ENCODE measurements at regions not wholly inside any gene's neighbourhood (a gene's known extent, or its start where the extent isn't known, plus 50 kb on each side); places are given as distances from the start of the nearest gene placed in this dataset.

DNA sequence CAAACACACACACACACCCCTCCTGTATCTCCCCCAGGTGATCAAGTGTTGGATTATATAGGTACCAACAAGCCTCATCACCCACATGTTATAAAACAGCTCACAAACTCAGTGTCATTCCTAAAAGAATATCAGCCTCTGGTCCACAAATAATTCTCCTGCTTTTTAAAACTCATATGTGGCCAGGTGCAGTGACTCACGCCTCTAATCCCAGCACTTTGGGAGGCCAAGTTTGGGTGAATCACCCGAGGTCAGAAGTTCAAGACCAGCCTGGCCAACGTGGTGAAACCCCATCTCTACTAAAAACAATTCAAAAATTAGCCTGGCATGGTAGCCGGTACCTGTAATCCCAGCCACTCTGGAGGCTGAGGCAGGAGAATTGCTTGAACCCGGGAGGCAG lies 87.8 kb downstream of the LRATD1 start:
- Histone ChIP-seq H3K4me3 (no peak overlapping the region), H3K4me1 (peaks cover 4% of the 10 kb centered on the region; the same call in 1 of the 2 replicates), H3K9ac (no peak overlapping the region), H3K4me2 (no peak overlapping the region), H3K27ac (no peak overlapping the region), H3K27me3 (no peaks in the 10 kb centered on the region), H3K36me3 (no peaks in the 10 kb centered on the region), H4K20me1 (no peaks in the 10 kb centered on the region), H3K9me3 (no peaks in the 10 kb centered on the region)
- TF ChIP-seq Cebpa-rat (IDR thresholded peaks at IDR 0.05) = no peak

DNA sequence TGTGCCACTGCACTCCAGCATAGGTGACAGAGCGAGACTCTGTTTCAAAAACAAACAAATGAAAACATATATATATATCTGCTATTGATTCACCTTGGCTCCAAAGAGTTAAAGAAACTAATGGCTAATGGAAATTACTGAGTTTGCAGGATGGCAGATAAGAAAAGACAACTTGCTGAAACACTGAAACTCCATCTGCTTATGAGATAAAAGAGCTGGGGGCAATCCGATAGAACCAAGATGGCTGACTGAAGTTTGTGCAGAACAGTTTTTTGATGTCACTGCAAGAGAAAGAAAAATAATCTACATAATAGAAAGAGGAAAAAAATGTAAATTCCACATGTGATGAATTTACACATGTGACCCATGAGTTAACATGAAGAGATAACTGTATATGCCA lies 88.2 kb downstream of the LRATD1 start:
- TF ChIP-seq Cebpa-rat (IDR thresholded peaks at IDR 0.05) = no peak
- H3K4me2 ChIP-seq = no peak overlapping the region
- no peaks in the 10 kb centered on the region for H4K20me1 ChIP-seq
- H3K27me3 ChIP-seq = no peaks in the 10 kb centered on the region
- peaks cover 4% of the 10 kb centered on the region; the same call in 1 of the 2 replicates for H3K4me1 ChIP-seq
- no peak overlapping the region for H3K4me3 ChIP-seq
- H3K27ac ChIP-seq = no peak overlapping the region
- H3K9me3 ChIP-seq = no peaks in the 10 kb centered on the region
- H3K36me3 ChIP-seq = no peaks in the 10 kb centered on the region
- no peak overlapping the region for H3K9ac ChIP-seq

DNA sequence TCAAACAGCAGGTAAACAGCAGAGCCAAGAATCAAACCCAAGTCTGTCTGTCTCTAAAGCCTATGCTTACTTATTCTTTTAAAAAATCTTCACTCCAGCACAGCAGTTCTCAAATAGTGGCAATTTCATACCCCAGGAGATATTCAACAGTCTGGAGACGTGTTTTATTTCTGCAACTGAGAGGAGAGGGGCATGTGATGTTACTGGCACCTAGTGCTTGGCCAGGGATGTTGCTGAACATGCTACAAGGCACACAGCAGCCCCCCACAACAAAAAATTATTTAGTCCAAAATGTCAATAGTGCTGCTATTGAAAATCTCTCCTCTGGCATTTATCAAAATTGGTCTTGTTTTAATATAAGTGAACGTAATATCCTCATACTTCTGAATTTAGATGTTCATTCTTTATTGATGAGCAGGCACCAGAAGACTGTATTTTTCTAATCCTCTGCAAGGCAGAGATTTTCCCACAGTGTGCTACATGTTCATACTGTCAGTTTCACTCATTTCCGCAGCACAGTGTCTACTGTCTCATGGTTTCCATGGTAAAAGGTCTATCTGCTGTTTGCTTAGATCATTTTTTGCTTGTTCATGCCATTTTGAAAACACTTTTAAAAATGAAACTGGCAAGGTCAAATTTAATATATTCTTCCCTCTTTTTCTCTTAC lies 90.5 kb downstream of the LRATD1 start:
- Histone ChIP-seq H3K9ac (no peak overlapping the region), H3K4me1 (peaks cover 4% of the 10 kb centered on the region; the same call in 1 of the 2 replicates), H3K4me3 (no peak overlapping the region), H3K36me3 (no peaks in the 10 kb centered on the region), H3K27me3 (no peaks in the 10 kb centered on the region), H4K20me1 (no peaks in the 10 kb centered on the region), H3K27ac (no peak overlapping the region), H3K9me3 (no peaks in the 10 kb centered on the region), H3K4me2 (no peak overlapping the region)
- no peak for TF ChIP-seq Cebpa-rat (IDR thresholded peaks at IDR 0.05)

DNA sequence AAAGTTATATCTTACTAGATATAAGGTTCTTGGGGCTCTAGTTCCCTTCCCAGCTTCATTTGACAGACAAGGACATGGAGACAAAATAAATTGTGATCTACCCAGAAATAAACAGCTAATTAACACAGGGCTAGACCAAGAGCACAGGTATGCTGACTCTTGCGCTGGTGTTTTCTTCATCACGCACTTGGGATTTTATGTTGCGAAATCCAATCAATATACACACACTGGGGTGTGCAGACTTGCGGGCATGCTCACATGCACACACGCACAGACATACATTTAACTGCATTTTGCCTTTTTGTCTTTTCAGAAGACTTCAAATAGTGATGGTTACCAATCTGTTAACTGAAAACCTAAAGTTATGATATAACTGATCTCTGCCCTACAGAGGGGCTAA lies 91.2 kb downstream of the LRATD1 start:
- Histone ChIP-seq H3K9me3 (no peaks in the 10 kb centered on the region), H3K27ac (no peak overlapping the region), H3K9ac (no peak overlapping the region), H3K4me3 (no peak overlapping the region), H3K4me2 (no peak overlapping the region), H3K4me1 (peaks cover 4% of the 10 kb centered on the region; the same call in 1 of the 2 replicates), H3K27me3 (no peaks in the 10 kb centered on the region), H4K20me1 (no peaks in the 10 kb centered on the region), H3K36me3 (no peaks in the 10 kb centered on the region)
- no peak for TF ChIP-seq Cebpa-rat (IDR thresholded peaks at IDR 0.05)

DNA sequence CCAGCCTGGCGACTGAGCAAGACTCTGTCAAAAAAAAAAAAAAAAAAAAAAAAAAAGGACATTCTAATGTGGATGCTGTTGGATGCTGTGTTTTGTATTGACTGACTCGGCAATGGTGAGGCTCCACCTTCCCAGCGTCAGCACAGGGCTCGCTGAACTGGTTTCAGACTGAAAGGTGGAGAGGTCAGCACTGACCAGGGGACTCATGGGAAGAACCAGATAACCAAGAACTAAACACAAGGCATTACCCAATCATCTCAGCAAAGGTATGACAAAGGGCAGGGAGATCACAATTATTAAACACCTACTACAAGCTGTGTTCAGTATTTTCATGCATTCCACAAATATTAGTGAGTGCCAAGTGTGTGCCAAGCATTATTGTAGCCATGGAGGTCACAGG lies 103.2 kb downstream of the LRATD1 start:
- H3K9ac ChIP-seq = no peak overlapping the region
- H3K4me2 ChIP-seq = no peak overlapping the region
- H4K20me1 ChIP-seq = no peaks in the 10 kb centered on the region
- no peaks in the 10 kb centered on the region for H3K4me1 ChIP-seq
- no peaks in the 10 kb centered on the region for H3K36me3 ChIP-seq
- no peak overlapping the region for H3K27ac ChIP-seq
- H3K9me3 ChIP-seq = no peaks in the 10 kb centered on the region
- H3K4me3 ChIP-seq = no peak overlapping the region
- no peak for TF ChIP-seq Cebpa-rat (IDR thresholded peaks at IDR 0.05)
- no peaks in the 10 kb centered on the region; the same call in 1 of the 2 replicates for H3K27me3 ChIP-seq

DNA sequence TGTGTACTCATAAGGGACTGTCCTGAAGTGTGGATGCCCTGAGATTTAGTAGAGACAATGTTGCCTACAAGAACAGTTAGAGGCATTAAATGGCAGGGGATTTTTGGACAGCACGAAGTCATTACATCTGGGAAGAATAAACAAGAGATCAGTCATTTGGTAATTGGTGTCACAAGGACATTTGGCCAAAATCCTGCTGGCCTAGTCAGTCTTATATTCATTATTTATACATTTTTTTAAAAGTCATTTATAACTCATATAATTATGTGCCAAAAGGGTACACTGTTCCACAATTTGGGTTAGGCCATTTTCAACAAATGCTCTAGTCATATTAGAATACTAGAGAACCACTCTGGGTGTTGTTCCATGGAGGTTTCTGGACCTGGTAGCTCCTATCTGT lies 104.7 kb downstream of the LRATD1 start:
- Histone ChIP-seq H3K4me2 (no peak overlapping the region), H3K9ac (no peak overlapping the region), H3K4me1 (no peaks in the 10 kb centered on the region), H3K9me3 (no peaks in the 10 kb centered on the region), H3K27me3 (no peaks in the 10 kb centered on the region; the same call in 1 of the 2 replicates), H3K4me3 (no peak overlapping the region), H4K20me1 (no peaks in the 10 kb centered on the region), H3K36me3 (no peaks in the 10 kb centered on the region), H3K27ac (no peak overlapping the region)
- no peak for TF ChIP-seq Cebpa-rat (IDR thresholded peaks at IDR 0.05)

DNA sequence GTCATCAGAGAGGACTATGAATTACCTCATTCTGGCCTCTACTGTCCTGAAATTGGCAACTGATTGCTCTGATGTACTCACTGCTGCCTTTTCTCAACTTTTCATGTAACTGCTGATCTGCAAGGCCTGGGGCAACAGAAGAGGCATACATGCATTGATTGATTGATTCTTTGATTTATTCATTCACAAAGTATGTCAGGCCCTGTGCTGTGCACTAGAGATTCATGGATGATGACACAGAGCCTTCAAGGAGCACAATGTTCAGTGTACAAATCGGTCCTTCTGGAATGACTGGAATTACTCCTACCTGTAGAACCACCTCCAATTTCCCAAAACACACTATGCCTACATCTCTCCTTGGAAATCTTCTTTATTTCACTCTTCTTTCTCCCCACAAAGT lies 111.3 kb downstream of the LRATD1 start:
- TF ChIP-seq Cebpa-rat (IDR thresholded peaks at IDR 0.05) = no peak
- H3K4me1 ChIP-seq = no peaks in the 10 kb centered on the region
- peaks cover 5% of the 10 kb centered on the region; the same call in 1 of the 2 replicates for H3K9me3 ChIP-seq

DNA sequence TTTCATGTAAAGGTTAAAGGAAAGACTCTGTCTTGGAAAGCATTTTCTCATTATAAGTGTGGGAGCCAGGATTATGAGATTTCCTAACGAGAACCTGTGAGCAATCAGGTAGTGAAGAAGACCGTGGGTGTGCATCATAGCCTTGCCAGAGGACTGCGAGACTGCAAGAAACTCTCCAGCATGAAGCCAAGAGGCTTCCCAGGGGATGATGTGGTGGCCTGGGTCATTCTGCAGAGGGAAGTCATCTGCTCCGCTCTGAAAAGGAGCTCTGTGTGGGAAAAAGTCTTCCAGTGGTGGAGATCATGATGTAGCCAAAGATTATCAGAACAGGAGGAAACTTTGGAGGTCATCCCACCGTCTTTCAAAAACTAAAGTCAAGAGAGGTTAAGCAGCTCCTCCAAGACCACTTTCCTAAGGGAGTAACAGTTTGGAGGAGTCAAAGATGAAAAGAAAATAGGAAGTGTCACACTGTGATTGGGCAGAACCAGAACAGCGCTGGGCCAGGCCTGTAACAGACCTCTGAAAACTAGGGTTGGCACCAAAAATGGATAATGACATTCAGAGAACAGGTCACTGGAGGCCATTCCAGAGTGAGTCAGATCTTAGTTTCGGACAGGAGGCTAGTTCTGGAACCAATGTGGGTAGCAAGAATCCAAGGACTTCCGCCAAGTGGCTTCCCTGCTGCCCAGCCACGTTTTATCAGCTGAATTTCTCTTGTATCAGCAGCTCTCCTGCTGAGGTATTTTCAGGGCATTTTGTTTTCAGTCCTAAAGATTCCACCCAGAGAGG lies 113.0 kb downstream of the LRATD1 start:
- H3K4me1 ChIP-seq = no peaks in the 10 kb centered on the region
- H3K27me3 ChIP-seq = no peaks in the 10 kb centered on the region
- no peak overlapping the region for H3K9ac ChIP-seq
- no peak overlapping the region for H3K4me2 ChIP-seq
- no peak overlapping the region for H3K4me3 ChIP-seq
- no peaks in the 10 kb centered on the region for H3K36me3 ChIP-seq
- no peak overlapping the region for H3K27ac ChIP-seq
- peaks cover 5% of the 10 kb centered on the region; the same call in 1 of the 2 replicates for H3K9me3 ChIP-seq
- TF ChIP-seq Cebpa-rat (IDR thresholded peaks at IDR 0.05) = no peak
- no peaks in the 10 kb centered on the region for H4K20me1 ChIP-seq

More for the DNA sequence above, 111.3 kb downstream of the LRATD1 start:
- no peak overlapping the region for H3K9ac ChIP-seq
- H3K36me3 ChIP-seq = no peaks in the 10 kb centered on the region
- H3K27me3 ChIP-seq = no peaks in the 10 kb centered on the region
- H3K4me2 ChIP-seq = no peak overlapping the region
- H4K20me1 ChIP-seq = no peaks in the 10 kb centered on the region
- H3K4me3 ChIP-seq = no peak overlapping the region
- H3K27ac ChIP-seq = no peak overlapping the region

DNA sequence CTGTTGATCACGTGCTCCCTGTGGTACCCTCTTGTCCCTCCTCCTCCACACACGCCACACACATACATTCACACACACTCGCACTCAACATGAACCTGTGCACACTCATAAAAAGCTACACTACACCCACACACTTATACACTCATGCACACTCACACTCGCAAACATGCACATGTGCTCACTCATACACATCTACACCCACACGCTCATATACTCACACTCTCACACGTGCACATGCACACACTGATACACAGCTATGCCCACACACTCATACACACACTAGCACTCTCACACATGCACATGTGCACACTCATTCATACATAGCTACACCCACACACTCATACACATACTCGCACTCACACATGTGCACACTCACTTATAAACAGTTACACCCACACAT lies 113.6 kb downstream of the LRATD1 start:
- no peak for TF ChIP-seq Cebpa-rat (IDR thresholded peaks at IDR 0.05)

DNA sequence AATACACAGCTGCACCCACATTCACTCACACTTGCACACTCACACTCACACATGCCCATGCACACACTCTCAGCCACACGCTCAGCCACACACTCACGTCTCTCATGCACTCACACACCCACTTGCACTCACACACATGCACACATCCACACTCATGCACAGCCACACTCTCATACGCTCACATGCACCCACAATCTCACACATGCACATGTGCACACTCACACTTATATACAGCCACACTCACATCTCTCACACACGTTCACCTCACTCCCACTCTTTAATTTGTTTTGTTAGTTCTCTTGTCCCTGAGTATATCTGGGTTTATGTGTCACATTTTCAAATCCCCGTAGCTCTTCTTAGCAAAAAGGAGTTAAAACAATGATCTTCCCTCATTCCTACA lies 114.9 kb downstream of the LRATD1 start:
- peaks cover 5% of the 10 kb centered on the region; the same call in 1 of the 2 replicates for H3K9me3 ChIP-seq
- no peaks in the 10 kb centered on the region for H3K27me3 ChIP-seq
- no peak overlapping the region for H3K9ac ChIP-seq
- H3K4me1 ChIP-seq = no peaks in the 10 kb centered on the region
- TF ChIP-seq Cebpa-rat (IDR thresholded peaks at IDR 0.05) = no peak
- no peaks in the 10 kb centered on the region for H3K36me3 ChIP-seq
- no peaks in the 10 kb centered on the region for H4K20me1 ChIP-seq
- no peak overlapping the region for H3K4me3 ChIP-seq
- H3K4me2 ChIP-seq = no peak overlapping the region
- H3K27ac ChIP-seq = no peak overlapping the region

More for the DNA sequence above, 113.6 kb downstream of the LRATD1 start:
- Histone ChIP-seq H3K4me1 (no peaks in the 10 kb centered on the region), H3K27me3 (no peaks in the 10 kb centered on the region), H3K9ac (no peak overlapping the region), H4K20me1 (no peaks in the 10 kb centered on the region), H3K4me2 (no peak overlapping the region), H3K9me3 (peaks cover 5% of the 10 kb centered on the region; the same call in 1 of the 2 replicates), H3K4me3 (no peak overlapping the region), H3K27ac (no peak overlapping the region), H3K36me3 (no peaks in the 10 kb centered on the region)

Measured in BLaER1 (cell line).